BLaER1 (cell line): ENCODE measurements at regions not wholly inside any gene's neighbourhood (a gene's known extent, or its start where the extent isn't known, plus 50 kb on each side); places are given as distances from the start of the nearest gene placed in this dataset.

ENCODE experiments used
- H3K27ac ChIP-seq: shearing (Covaris generic); formaldehyde crosslinking; 2 replicates; pipeline ENCODE4 v1.8.1; 2022
- H3K27me3 ChIP-seq: shearing (Covaris generic); formaldehyde crosslinking; 2 replicates; pipeline ENCODE4 v1.8.1; 2022
- H3K36me3 ChIP-seq: shearing (Covaris generic); formaldehyde crosslinking; 2 replicates; pipeline ENCODE4 v1.8.1; 2022
- H3K4me1 ChIP-seq: shearing (Covaris generic); formaldehyde crosslinking; 2 replicates; pipeline ENCODE4 v1.8.1; 2022
- H3K4me2 ChIP-seq: shearing (Covaris generic); formaldehyde crosslinking; 2 replicates; pipeline ENCODE4 v1.8.1; 2022
- H3K4me3 ChIP-seq: shearing (Covaris generic); formaldehyde crosslinking; 2 replicates; pipeline ENCODE4 v1.8.1; 2022
- H3K9ac ChIP-seq: shearing (Covaris generic); formaldehyde crosslinking; 2 replicates; pipeline ENCODE4 v1.8.1; 2022
- H3K9me3 ChIP-seq: shearing (Covaris generic); formaldehyde crosslinking; 2 replicates; pipeline ENCODE4 v1.8.1; 2022
- H4K20me1 ChIP-seq: shearing (Covaris generic); formaldehyde crosslinking; 2 replicates; pipeline ENCODE4 v1.8.1; 2022
- Cebpa-rat ChIP-seq: shearing (Covaris generic); IDR thresholded peaks from 2 replicates; pipeline ENCODE4 v1.8.1; 2022

DNA sequence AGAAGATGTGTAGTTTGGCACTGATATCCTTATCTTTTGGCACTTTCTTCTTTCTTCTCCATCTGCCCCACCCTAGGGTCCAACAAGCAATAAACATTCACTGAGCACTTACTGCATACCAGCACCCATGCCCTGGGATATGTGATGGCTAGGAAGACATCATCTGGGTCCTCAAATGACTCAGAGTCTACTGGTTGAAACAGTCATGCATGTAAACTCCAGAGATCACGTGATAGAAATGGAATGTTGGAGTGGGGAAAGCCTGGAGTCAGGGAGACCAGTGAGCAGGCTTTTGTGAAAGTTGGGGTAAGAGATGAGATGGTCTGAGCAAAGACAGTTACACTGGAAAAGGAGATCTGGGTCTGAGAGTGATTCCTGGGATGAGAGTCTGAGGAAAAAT is 724.9 kb upstream of the TENM4 start:
- no peaks in the 10 kb centered on the region for H3K27me3 ChIP-seq
- H3K4me3 ChIP-seq = no peak overlapping the region
- H3K4me1 ChIP-seq = no peaks in the 10 kb centered on the region
- H3K4me2 ChIP-seq = no peak overlapping the region
- H3K27ac ChIP-seq = no peak overlapping the region
- H3K9me3 ChIP-seq = no peaks in the 10 kb centered on the region
- H3K36me3 ChIP-seq = no peaks in the 10 kb centered on the region
- H4K20me1 ChIP-seq = no peaks in the 10 kb centered on the region
- no peak overlapping the region for H3K9ac ChIP-seq
- no peak for TF ChIP-seq Cebpa-rat

DNA sequence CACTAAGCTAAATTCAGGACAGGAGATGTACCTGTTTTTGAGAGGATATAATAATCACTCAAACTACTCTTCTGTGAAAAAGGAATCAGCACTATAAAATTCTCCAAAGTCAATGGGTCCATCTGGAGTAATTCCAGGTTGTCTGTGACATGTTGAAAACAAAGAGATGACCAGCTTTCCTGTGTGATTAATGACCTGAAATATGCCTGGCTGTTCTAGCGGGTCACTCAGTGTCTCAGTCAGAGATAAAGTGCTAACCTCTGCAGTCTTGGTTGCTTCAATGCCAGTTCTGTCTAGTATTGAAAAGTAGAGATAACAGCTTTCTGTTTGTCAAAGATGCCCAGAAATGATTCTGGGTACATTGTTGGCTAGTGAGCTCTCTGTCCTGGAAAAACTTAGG is 722.6 kb upstream of the TENM4 start:
- Histone ChIP-seq H3K36me3 (no peaks in the 10 kb centered on the region), H3K4me3 (no peak overlapping the region), H3K9ac (no peak overlapping the region), H3K27ac (no peak overlapping the region), H3K27me3 (no peaks in the 10 kb centered on the region), H3K4me2 (no peak overlapping the region), H3K4me1 (no peaks in the 10 kb centered on the region), H4K20me1 (no peaks in the 10 kb centered on the region), H3K9me3 (no peaks in the 10 kb centered on the region)
- no peak for TF ChIP-seq Cebpa-rat

DNA sequence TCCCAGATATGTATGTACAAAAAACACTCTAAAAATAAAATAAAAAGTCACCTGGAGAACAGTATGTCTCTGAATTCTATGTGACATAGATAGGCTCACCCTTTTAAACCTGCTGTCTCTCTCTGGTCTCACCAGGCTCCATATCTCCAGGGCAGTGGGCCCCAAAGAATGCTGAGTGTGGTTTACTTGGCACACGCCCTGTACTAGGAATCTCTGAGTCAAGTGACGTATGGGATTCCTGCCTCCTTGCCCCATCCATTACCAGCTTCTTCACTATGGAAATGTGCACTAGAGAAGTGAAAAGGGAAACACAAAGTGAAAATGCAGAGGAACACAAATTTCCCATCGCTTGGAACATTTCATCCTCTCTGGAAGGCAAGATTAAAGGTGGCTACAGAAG is 722.2 kb upstream of the TENM4 start:
- Histone ChIP-seq H3K4me2 (no peak overlapping the region), H3K27ac (no peak overlapping the region), H3K36me3 (no peaks in the 10 kb centered on the region), H3K4me3 (no peak overlapping the region), H3K4me1 (no peaks in the 10 kb centered on the region), H4K20me1 (no peaks in the 10 kb centered on the region), H3K27me3 (no peaks in the 10 kb centered on the region), H3K9ac (no peak overlapping the region), H3K9me3 (no peaks in the 10 kb centered on the region)
- TF ChIP-seq Cebpa-rat = no peak

DNA sequence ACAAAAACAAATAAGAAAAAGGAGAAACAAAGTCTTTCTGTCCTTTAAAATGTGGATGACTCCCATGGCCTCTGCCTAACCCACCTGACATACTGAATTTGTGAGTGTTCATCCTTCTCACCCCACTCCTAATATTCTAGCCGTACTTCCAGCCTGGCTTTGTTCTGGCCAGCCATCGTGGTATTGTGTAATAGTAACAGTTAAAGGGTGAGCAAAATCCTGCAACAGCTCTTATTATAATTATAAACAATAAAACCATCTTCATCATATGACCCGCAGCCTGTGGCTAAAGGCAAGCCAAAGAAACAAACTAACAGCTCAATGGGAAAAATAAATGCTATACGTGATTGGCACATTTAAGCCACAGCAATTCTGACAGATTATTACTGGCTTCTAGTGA is 721.6 kb upstream of the TENM4 start:
- Histone ChIP-seq H3K9me3 (no peaks in the 10 kb centered on the region), H4K20me1 (no peaks in the 10 kb centered on the region), H3K27ac (no peak overlapping the region), H3K36me3 (no peaks in the 10 kb centered on the region), H3K4me2 (no peak overlapping the region), H3K9ac (no peak overlapping the region), H3K27me3 (no peaks in the 10 kb centered on the region), H3K4me1 (no peaks in the 10 kb centered on the region), H3K4me3 (no peak overlapping the region)
- TF ChIP-seq Cebpa-rat = no peak

GRCh38 chr11:80157447-80157846 is 716.6 kb upstream of the TENM4 start:
- H3K9me3 ChIP-seq = no peaks in the 10 kb centered on the region
- no peak overlapping the region for H3K4me3 ChIP-seq
- no peak overlapping the region for H3K4me2 ChIP-seq
- no peaks in the 10 kb centered on the region for H3K36me3 ChIP-seq
- no peak overlapping the region for H3K9ac ChIP-seq
- TF ChIP-seq Cebpa-rat = no peak
- no peaks in the 10 kb centered on the region for H3K27me3 ChIP-seq
- H3K27ac ChIP-seq = no peak overlapping the region
- H3K4me1 ChIP-seq = no peaks in the 10 kb centered on the region
- no peaks in the 10 kb centered on the region for H4K20me1 ChIP-seq

DNA sequence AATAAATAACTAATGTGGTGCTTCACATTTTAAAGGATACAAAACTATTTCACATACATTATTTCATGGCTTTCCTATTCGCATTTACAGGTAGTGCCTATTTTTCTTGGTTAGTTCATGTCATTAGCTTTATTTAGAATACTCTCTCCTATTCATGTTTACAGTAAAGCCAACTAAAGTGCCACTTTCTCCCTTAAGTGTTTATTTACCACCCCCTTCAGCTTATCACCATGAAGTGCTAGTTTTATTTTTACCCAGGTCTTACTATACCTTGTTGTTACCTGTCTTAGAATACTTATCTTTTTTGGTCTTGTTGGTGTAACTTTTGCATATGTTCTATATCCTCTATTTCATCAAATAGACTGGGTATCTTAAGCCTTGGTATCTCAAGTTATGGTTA is 715.2 kb upstream of the TENM4 start:
- no peak for TF ChIP-seq Cebpa-rat
- Histone ChIP-seq H3K27me3 (no peaks in the 10 kb centered on the region), H3K4me1 (no peaks in the 10 kb centered on the region), H3K9ac (no peak overlapping the region), H3K27ac (no peak overlapping the region), H3K36me3 (no peaks in the 10 kb centered on the region), H3K4me3 (no peak overlapping the region), H3K4me2 (no peak overlapping the region), H3K9me3 (no peaks in the 10 kb centered on the region), H4K20me1 (no peaks in the 10 kb centered on the region)

DNA sequence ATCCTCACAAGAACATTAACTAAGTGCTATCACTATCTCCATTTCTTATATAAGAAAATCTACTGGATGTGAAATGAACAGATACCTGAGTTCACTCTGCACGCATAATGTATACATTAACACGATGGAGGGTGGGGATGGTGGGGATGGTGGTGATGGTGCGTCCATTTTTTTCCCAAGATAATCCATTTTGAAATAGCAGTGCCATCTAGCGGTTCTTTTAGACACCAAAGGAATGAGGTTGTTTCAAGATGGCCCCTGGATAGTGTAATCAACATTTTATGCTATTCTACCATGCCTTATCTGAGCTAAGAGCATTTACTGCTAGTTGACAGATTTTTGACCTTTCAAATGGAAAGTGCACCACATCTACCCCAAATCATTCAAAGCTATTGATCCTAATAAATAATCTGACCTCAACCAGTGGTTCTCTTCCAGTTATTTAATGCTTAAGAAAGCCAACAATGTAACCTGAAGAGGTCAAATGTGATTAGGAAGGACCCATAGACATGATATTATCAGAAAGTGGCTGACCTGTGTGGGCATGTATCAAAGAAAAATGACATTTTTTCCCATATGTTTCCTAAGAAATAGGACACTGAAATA is 714.7 kb upstream of the TENM4 start:
- TF ChIP-seq Cebpa-rat = no peak
- H3K4me1 ChIP-seq = no peaks in the 10 kb centered on the region
- no peak overlapping the region for H3K9ac ChIP-seq
- no peaks in the 10 kb centered on the region for H3K36me3 ChIP-seq
- no peak overlapping the region for H3K4me3 ChIP-seq
- H4K20me1 ChIP-seq = no peaks in the 10 kb centered on the region
- no peak overlapping the region for H3K4me2 ChIP-seq
- H3K27me3 ChIP-seq = no peaks in the 10 kb centered on the region
- no peak overlapping the region for H3K27ac ChIP-seq
- H3K9me3 ChIP-seq = no peaks in the 10 kb centered on the region

DNA sequence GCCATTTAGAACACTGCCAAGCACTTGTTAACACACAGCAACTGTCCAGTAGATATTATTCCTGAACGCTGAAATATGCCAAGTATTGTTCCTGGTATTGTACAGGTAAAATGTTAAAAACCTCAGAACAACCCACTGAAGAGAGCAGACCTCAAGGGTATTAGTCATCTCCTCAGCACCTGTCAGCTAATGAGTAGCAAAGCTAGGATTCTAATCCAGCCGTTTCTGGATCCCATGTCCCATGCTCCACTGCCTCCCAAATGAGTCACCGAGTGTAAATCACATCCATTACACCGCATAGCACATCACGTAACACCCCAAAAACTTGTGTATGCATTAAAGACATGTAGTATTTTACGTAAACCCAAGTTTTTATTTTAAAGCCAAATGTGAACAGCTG is 705.4 kb upstream of the TENM4 start:
- no peak overlapping the region for H3K4me3 ChIP-seq

GRCh38 chr11:80144897-80145594 is 704.2 kb upstream of the TENM4 start:
- Histone ChIP-seq H3K9me3 (no peaks in the 10 kb centered on the region), H3K4me2 (no peak overlapping the region), H3K27me3 (no peaks in the 10 kb centered on the region), H3K9ac (no peak overlapping the region), H3K36me3 (no peaks in the 10 kb centered on the region), H3K27ac (no peak overlapping the region), H3K4me1 (no peaks in the 10 kb centered on the region), H4K20me1 (no peaks in the 10 kb centered on the region), H3K4me3 (no peak overlapping the region)
- no peak for TF ChIP-seq Cebpa-rat

More for the DNA sequence above, 705.4 kb upstream of the TENM4 start:
- no peaks in the 10 kb centered on the region for H3K27me3 ChIP-seq
- no peaks in the 10 kb centered on the region for H4K20me1 ChIP-seq
- H3K9ac ChIP-seq = no peak overlapping the region
- no peaks in the 10 kb centered on the region for H3K4me1 ChIP-seq
- TF ChIP-seq Cebpa-rat = no peak
- H3K9me3 ChIP-seq = no peaks in the 10 kb centered on the region
- H3K36me3 ChIP-seq = no peaks in the 10 kb centered on the region
- H3K27ac ChIP-seq = no peak overlapping the region
- no peak overlapping the region for H3K4me2 ChIP-seq

DNA sequence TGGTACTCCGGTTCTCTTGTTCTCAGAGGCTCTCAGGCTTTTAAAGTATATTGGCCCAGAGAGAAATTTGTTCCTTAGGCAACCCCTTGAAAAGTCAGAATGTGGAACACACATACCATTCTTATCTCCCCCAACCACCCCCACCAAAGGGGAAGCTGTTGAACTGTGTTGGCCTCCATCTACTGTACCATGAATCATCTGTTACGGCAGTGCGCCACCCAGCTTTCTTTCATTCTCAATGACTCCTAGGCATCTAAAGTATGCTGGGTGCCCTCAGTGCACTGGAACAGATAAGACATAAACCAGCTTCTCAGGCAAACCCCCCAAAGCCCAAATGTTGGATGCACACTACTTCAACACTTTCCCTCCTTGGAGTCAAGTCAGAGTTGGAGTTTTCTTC is 696.2 kb upstream of the TENM4 start:
- Histone ChIP-seq H3K9ac (no peak overlapping the region), H3K27me3 (no peaks in the 10 kb centered on the region), H3K27ac (no peak overlapping the region), H4K20me1 (no peaks in the 10 kb centered on the region), H3K9me3 (0 out of 2 replicates have a peak, but pooled peaks cover 4% of the 10 kb centered on the region), H3K4me3 (no peak overlapping the region), H3K4me1 (no peaks in the 10 kb centered on the region), H3K4me2 (no peak overlapping the region), H3K36me3 (no peaks in the 10 kb centered on the region)
- no peak for TF ChIP-seq Cebpa-rat
